ENCODE measurements at regions not wholly inside any gene's neighbourhood (a gene's known extent, or its start where the extent isn't known, plus 50 kb on each side); places are given as distances from the start of the nearest gene placed in this dataset.

- peak; percentile 49 for TF ChIP-seq CTCF (IDR thresholded peaks at IDR 0.05; ENCODE audit: low read depth, low read length)
- Histone ChIP-seq H3K4me3 (ENCODE audit: low read depth, low read length) (no peak overlapping the region), H3K9me3 (no peaks in the 10 kb centered on the region), H3K27me3 (no peaks in the 10 kb centered on the region), H3K4me1 (peaks cover 7% of the 10 kb centered on the region; the same call in 1 of the 2 replicates), H3K36me3 (no peaks in the 10 kb centered on the region)
- peak; percentile 23 for DNase-seq
Observed at GRCh38 chrX:68918202-68918601, 89.4 kb downstream of the EFNB1 start.

- TF ChIP-seq CTCF (IDR thresholded peaks at IDR 0.05; ENCODE audit: low read depth, low read length), result no peak
- Histone ChIP-seq H3K4me1 (peaks cover 7% of the 10 kb centered on the region; the same call in 1 of the 2 replicates), H3K36me3 (no peaks in the 10 kb centered on the region), H3K4me3 (ENCODE audit: low read depth, low read length) (no peak overlapping the region), H3K9me3 (no peaks in the 10 kb centered on the region), H3K27me3 (no peaks in the 10 kb centered on the region)
- peak; percentile 74 for DNase-seq
Observed at GRCh38 chrX:68917799-68918198, 89.0 kb downstream of the EFNB1 start.

GRCh38 chrX:68916891-68917290 lies 88.1 kb downstream of the EFNB1 start:
- TF ChIP-seq CTCF (IDR thresholded peaks at IDR 0.05; ENCODE audit: low read depth, low read length), result no peak
- DNase-seq, result no peak
- H3K4me1 ChIP-seq, result peaks cover 7% of the 10 kb centered on the region; the same call in 1 of the 2 replicates
- no peak overlapping the region for H3K4me3 ChIP-seq (ENCODE audit: low read depth, low read length)
- no peaks in the 10 kb centered on the region for H3K36me3 ChIP-seq
- H3K9me3 ChIP-seq, result no peaks in the 10 kb centered on the region
- H3K27me3 ChIP-seq, result no peaks in the 10 kb centered on the region

GRCh38 chrX:68915778-68916177 lies 87.0 kb downstream of the EFNB1 start:
- H3K4me3 ChIP-seq (ENCODE audit: low read depth, low read length), result no peak overlapping the region
- TF ChIP-seq CTCF (IDR thresholded peaks at IDR 0.05; ENCODE audit: low read depth, low read length), result no peak
- H3K4me1 ChIP-seq, result peaks cover 7% of the 10 kb centered on the region; the same call in 1 of the 2 replicates
- no peaks in the 10 kb centered on the region for H3K27me3 ChIP-seq
- no peaks in the 10 kb centered on the region for H3K9me3 ChIP-seq
- no peak for DNase-seq
- H3K36me3 ChIP-seq, result no peaks in the 10 kb centered on the region

GRCh38 chrX:68914479-68914946 lies 85.7 kb downstream of the EFNB1 start:
- no peaks in the 10 kb centered on the region for H3K36me3 ChIP-seq
- H3K4me3 ChIP-seq (ENCODE audit: low read depth, low read length), result no peak overlapping the region
- DNase-seq, result no peak
- H3K9me3 ChIP-seq, result no peaks in the 10 kb centered on the region
- no peaks in the 10 kb centered on the region for H3K27me3 ChIP-seq
- no peak for TF ChIP-seq CTCF (IDR thresholded peaks at IDR 0.05; ENCODE audit: low read depth, low read length)
- peaks cover 7% of the 10 kb centered on the region; the same call in 1 of the 2 replicates for H3K4me1 ChIP-seq

- H3K27me3 ChIP-seq, result no peaks in the 10 kb centered on the region
- no peaks in the 10 kb centered on the region for H3K9me3 ChIP-seq
- no peak for DNase-seq
- no peak overlapping the region for H3K4me3 ChIP-seq (ENCODE audit: low read depth, low read length)
- no peak for TF ChIP-seq CTCF (IDR thresholded peaks at IDR 0.05; ENCODE audit: low read depth, low read length)
- no peaks in the 10 kb centered on the region for H3K36me3 ChIP-seq
- H3K4me1 ChIP-seq, result peaks cover 10% of the 10 kb centered on the region
Observed at GRCh38 chrX:68913249-68913547, 84.4 kb downstream of the EFNB1 start.

Data from BE2C (cell line).